ENCODE measurements at regions not wholly inside any gene's neighbourhood (a gene's known extent, or its start where the extent isn't known, plus 50 kb on each side); places are given as distances from the start of the nearest gene placed in this dataset.
"Not testable (repeated sequence)": the region's sequence is repeated elsewhere in the genome, so short reads cannot be mapped to it uniquely, and the experiment has no call there.

DNA sequence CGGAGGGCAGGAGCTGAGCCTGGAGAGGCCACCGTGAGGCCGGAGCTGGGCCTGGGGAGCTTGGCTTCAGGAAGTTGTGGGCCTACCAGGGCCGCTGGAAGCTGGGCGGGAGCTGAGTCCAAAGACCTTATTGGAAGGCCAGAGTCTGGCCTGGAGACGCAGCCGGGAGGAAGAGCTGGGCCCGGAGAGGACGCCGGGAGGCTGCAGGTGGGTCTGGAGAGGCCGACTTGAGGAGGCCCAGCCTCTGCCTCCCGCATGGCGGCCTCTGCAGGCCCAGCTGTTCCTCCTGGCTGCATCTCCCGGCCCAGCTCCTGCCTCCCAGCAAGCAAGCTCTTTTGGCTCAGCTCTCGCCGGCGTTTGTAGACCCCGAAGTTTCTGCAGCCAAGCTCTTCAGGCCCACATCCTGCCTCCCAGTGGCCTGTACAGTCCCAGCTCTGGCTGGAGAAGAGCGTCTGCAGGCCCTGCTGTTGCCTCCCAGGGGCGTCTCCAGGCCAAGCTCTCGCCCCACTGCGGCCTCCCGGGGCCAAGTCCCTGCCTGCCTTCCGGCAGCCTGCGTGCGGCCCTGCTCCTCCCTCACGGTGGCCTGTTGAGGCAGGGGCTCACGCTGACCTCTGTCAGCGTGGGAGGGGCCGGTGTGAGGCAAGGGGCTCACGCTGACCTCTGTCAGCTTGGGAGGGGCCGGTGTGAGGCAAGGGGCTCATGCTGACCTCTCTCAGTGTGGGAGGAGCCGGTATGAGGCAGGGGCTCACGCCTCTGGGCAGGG, 70.4 kb upstream of the COBL start:
- not testable (repeated sequence) for DNase-seq

DNA sequence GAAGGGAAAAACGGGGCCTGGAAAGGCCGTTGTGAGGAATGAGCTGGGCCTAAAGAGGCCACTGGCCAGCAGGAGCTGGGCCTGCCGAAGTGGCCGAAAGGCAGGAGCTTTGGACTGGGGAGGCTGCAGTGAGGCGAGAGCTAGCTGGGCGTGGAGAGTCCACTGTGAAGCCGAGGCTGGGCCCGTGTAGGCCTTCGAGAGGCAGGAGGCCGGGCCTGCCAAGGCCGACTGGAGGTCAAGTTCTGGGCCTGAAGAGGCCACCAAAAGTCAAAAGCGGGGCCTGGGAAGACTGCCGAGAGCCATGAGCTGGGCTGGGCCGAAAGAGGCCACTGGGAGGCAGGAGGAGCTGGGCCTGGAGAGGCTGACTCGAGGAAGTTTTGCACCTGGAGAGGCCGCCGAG, 69.6 kb upstream of the COBL start:
- not testable (repeated sequence) for DNase-seq

DNA sequence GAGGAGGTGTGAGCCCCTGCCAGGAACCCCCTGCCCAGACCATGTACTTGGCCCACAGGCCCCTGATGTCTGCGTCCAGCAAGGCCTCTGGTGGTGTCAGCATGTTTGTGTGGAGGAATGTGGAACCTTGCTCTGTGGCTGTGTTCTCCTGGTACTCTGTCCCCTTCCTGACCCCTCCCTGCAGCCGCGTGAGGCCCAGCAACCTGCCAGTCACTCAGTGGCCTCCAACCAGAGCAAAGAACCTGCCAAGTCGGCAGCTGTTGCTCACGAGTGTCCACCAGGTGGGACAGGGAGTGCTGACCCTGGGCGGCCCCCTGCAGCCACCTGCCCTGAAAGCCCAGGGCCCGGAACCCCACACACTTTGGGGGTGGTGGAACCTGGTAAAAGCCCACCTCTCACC, 65.6 kb upstream of the COBL start:
- not testable (repeated sequence) for DNase-seq

DNA sequence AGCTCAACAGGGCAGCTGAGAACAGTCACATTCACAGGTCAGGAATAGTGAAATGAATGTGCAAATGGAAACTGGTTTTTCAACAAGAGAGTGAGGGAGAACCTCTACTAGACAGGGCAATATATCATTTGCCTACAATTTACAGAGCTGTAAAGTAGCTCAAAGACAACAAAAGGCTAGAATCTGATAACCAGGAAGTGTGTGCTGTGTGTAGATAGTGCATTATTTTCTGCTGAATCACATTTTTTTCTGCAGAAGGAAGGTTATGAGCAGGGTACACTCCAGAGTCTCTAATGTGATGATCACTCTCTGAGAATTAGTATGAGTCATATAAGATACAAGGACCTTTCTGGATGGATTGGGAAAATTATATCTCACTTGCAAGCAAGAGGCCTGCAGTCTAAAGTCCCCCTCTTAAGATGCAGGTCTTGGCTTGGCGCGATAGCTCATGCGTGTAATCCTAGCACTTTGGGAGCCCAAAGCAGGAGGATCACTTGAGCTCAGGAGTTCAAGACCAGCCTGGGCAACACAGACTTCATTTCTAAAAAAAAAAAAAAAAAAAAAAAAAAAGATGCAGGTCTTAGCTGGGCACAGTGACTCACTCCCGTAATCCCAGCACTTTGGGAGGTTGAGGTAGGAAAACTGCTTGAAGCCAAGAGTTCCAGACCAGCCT, 59.9 kb upstream of the COBL start:
- DNase-seq = no peak

DNA sequence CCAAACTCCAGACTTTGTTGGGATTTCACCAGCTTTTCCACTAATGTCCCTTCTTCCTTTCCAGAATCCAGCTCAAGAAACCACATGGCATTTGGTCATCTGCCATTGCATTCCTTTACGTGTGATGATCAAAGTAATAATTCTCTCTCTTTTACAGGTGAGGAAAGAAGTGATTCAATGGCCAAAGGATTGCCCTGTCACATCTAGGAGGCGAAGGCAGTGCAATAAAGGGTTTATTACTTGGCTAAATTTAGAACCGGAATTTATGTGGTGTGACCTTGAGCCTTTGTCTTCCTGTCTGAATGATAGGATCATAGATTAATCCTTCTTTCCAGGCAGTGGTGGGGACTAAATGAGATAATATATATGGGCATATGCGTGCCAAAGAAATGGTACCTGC, 58.3 kb upstream of the COBL start:
- no peak for DNase-seq

DNA sequence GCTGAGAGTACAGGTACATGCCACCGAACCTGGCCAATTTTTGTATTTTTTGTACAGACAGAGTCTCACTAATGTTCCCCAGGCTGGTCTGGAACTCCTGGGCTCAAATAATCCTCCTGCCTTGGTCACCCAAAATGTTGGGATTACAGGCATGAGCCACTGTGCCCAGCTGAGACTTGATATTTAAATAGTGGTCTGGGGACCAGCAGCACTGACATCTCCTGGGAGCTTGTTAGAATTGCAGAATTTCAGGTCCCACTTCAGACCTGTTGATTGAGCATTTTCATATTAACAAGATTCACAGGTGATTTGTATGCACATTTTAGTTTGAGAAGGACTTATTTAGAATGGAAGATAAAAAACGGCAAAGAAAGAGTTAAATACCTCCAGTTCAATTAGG, 57.0 kb upstream of the COBL start:
- DNase-seq = not testable (repeated sequence)

DNA sequence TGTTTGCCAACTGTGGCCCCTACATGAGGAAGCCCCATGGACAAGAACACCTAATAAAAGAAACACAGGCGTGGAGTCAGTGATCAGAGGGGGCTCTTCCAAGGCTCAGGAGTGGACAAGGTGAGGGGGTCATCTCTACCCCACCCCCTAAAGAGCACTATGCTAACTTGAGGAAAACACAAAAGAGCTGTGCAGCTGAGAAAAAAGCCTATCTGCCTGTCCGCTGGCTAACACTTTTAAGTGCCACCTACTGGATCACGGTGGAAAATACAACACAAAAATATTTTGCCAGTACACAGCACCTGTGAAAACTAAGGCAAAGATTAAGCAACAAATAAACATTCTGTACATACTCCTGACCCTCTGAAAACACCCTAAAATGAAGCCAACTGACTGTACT, 53.1 kb upstream of the COBL start:
- DNase-seq = peak in 1 of 2 experiments; percentile 11

DNA sequence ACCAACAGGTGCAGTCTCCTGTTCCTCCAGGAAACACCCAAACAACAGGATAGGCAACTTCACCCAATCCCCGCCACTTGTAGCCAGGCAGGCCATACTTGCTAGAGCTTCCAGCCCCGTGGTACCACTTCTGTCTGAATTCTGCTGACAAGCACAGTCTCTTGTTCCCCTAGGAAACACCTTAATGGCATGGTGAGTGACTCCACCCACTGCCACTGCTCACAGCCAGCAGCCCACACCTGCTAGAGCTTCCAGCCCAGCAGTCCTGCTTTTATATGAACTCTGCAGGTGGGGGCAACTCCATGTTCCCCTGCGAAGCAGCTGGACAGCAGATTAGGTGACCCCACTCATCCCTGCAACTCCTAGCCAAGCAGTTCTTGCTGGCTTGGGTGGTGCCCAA, 52.6 kb upstream of the COBL start:
- peak in 1 of 2 experiments; percentile 25 for DNase-seq

DNA sequence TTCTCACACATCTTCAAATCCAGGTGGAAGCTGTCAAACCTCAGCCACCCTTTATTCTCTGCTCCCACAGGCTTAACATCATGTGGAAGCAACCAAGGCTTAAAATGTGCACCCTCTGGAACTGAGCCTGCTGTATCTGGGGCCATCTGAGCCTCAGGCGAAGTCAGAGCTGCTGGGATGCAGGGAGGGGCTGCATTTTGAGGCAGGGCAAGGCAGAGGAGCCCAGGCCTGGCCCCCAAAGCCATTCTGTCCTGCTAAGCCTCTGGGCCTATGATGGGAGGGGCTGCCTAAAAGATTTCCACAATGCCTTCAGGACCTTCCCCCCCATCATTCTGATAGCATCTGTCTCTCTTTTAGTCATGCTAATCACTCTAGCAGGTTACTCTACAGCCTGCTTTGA, 51.7 kb upstream of the COBL start:
- no peak for DNase-seq

DNA sequence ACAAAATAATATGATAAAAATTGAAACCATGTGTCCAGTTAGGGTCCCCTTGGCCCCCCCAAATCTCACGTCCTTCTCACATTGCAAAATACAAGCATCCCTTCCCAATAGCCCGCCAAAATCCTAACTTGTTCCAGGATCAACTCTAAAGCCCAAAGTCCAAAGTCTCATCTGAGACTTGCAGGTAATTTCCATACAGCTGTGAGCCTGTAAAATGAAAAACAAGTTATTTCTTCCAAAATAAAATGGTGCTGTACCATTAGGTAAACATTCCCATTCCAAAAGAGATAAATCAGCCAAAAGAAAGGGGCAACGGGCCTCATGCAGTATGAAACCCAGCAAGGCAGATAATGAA, 51.0 kb upstream of the COBL start:
- DNase-seq = no peak

DNA sequence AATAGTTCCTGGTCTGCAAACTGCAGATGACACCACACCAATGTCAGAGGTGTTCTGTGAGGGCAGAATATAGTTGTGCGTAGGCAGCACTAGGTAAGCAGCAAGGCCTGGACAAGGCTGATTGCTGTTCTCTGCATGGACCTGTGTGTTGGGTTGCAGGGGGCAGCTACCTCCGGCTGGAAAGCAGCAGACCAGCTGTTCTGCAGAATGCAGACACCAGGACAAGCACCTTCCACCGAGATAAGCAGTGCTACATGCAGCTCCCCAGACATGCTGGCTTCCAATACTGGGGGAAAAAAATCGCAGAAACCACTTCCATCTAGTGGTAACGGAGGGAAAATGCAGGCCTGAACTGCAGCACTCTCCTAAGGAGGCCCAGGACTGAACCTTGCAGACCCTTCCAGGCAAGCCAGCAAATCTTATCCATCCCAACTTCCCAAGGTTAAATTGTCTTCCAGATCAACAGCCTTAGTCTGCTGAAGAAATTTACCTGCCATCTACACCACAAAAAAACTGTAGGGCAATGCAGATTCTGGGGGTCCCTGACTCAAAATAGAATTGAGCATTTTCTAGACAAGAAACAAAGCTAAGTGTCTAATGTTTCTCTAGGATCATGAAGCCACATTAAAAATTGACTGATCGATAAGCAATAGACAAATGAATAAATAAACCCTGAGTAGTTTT, 50.5 kb upstream of the COBL start:
- DNase-seq = peak; percentile 21 to 44
